T-helper 22 cell (primary cell): ENCODE measurements at regions not wholly inside any gene's neighbourhood (a gene's known extent, or its start where the extent isn't known, plus 50 kb on each side); places are given as distances from the start of the nearest gene placed in this dataset.
"Not testable (repeated sequence)": the region's sequence is repeated elsewhere in the genome, so short reads cannot be mapped to it uniquely, and the experiment has no call there.

Source experiments
- DNase-seq: peaks from one replicate; pipeline ENCODE4 v3.0.0-alpha.2; 2020; ENCODE audit warnings: low read depth

DNA sequence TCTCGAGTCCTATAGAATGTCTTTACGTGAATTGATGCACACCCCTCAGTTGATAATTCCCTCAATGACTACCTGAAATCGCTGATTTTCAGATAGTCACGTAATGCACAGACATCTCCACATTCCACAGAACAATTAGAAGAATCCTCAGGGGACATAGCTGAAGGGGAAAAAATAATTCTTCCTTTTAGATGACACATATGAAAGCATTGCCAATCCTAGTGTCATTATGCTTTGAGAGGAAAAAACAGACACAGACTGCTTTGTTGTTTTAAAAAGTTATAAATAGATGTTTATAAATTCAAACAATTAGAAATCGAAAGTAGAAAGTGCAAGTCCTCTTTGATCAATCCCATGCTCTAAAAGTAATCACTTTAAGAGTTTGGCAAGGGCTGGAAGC lies 100.6 kb upstream of the FN1 start:
- no peak for DNase-seq

DNA sequence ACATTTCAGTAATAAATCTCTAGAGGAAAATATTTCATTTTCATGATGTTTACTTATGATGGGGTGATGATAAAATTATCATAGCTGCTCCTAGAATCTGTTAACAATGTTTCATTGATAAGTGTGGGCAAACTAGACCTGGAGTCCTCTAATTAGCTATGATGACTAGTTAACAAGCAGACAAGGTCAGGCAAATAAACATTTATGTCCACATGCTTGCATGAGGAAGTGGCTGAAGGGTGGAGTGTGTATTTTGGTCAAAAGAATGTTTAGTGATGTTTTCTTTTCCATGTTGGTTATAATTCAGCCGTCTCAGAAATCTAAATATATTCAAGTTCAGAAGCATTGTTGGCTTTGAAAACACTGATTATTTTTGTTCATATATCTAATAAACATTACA lies 99.9 kb upstream of the FN1 start:
- DNase-seq: no peak

DNA sequence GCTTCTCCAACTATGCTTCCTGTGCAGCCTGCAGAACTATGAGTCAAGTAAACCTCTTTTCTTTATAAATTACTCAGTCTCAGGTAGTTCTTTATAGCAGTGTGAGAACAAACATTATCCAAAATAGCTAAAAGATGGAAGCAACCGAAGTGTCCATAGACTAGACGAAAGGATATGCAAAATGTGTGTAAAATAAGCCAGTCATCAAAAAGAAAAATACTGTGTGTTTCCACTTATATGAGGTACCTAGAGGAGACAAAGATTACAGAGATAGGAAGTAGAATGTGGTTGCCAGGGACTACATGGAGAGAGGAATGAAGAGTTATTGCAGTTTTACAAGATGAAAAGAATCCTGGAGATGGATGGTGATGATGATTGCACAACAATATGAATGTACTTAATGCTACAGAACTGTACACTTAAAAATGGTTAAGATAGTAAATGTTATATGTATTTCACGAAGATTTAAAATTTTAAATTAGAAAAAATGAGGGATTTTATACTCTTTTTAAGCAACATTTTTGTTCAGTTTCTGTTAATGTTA lies 99.3 kb upstream of the FN1 start:
- no peak for DNase-seq

DNA sequence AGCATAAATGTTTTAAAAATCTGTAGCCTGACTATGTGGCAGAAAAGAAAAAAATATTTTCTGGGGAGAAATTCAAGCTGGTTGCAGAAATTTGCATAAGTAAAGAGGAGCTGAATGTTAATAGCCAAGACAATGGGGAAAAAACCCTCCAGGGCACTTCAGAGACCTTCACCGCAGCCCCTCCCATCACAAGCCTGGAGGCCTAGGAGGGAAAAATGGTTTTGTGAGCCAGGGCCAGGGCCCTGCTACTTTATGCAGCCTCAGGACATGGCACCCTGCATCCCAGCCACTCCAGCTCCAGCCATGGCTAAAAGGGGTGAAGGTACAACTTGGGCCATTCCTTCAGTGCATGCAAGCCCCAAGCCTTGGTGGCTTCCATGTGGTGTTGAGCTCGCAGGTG lies 97.8 kb upstream of the FN1 start:
- not testable (repeated sequence) for DNase-seq

DNA sequence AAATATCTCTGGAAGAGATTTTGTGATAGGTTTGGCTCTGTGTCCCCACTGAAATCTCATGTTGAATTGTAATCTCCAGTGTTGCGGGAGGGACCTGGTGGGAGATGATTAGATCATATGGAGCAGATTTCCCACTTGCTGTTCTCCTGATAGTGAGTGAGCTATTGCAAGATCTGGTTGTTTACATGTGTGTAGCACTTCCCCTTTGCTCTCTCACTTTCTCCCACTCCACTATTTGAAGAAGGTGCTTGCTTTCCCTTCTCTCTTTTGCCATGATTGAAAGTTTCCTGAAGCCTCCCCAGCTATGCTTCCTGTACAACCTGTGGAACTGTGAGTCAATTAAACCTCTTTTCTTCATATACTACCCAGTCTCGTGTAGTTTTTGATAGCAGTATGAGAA lies 97.0 kb upstream of the FN1 start:
- no peak for DNase-seq

DNA sequence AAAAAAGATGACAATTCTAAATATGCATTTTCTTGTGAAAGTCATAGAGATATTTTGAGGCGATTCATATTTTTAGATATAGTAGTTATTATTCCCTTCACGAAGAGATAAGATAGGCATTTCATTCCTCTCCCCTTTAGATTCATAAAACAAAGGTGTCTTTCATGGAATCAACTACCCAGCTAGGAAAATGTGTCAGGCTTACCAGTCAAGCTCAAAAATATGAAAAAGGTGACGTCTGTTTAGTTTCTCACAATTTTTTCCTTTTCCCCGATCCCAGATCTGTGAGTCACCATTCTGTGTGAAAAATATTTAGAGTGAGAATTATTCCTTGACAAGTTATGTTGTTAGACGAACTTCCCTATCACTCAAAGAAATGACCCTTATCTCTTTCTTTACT lies 95.4 kb upstream of the FN1 start:
- no peak for DNase-seq

DNA sequence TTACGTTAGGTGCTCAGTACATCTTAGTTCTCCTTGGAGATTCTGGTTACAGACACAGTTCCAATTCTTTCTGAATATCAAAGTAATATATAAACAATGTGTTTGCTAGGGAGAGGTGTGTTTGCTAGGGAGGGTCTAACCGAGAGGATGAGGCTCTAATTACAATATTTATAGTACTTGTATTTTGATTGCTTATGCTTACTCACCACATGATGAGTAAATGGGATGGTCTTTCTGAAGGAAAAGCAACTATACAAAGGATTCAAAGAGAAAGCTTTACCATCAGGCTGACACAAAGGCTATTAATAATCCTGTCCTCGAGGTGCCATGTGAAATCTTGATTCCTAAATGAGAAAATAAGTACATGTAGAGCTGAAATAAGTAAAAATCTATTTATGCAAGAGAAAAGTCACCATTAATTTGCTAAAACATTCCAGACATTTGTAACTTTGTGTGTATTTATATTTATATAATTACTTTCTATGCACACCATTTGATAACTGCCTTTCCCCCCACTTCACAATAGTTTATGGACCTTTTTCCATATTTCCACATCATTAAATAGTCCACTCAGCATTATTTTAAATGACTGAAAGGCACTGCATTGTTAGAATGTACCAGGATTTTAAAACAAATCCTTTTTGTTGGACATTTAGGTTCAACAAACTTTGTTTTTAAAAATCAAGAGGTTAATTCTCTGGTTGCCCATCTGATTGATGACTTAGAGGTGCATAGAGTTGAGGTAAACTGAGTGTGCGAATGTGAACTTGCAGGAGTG lies 94.5 kb upstream of the FN1 start:
- no peak for DNase-seq

DNA sequence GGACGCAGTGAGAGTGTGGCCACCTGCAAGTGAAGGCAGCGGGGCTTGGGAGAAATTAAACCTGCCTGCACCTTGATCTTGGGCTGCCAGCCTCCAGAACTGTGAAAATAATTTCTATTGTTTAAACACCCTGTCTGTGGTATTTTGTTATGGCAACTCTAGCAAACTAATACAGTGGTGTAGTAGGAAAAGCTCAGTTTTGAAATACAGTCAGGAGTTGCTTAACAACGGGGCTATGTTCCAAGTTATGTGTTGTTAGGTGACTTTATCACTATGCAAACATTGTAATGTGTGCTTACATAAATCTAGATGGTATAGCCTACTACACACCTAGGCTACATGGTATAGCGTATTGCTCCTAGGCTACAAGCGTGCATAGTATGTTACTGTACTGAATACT lies 93.4 kb upstream of the FN1 start:
- no peak for DNase-seq

DNA sequence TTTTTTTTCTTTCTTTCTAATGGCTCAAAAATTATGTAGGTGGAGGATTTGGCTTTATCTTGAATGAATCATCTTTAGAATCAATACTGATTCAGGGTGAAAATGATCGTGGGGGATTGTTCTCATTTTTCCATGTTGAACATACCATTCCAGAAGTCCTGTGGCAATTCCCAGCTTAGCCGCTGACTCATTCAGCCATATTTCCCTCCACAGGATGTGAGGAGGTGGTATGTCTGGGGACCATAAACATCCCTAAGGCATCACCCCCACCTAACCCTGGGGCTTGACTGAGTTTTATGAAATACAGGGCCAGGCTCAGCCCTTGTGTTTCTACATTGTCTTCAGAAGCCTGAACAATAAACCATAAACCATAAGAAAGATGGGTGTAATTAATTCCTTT lies 92.7 kb upstream of the FN1 start:
- DNase-seq: no peak

DNA sequence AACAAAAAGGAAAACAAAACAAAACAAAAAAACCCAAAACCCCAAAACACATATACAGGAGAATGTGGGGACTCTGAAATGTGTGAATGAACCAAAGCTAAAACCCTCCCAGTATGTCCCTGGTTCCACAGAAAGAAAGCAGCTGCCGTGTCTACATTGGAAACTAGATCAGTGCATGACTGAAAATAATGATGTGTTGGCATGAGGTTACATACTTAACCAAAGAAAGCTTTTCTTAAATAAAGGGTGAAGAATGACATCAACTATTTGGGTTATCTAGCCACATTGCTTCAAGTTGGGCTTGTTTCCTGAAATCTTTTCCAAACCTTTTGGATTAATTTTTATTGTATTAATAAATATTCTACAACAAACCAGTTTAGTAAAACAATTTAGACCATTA lies 91.9 kb upstream of the FN1 start:
- DNase-seq: no peak

DNA sequence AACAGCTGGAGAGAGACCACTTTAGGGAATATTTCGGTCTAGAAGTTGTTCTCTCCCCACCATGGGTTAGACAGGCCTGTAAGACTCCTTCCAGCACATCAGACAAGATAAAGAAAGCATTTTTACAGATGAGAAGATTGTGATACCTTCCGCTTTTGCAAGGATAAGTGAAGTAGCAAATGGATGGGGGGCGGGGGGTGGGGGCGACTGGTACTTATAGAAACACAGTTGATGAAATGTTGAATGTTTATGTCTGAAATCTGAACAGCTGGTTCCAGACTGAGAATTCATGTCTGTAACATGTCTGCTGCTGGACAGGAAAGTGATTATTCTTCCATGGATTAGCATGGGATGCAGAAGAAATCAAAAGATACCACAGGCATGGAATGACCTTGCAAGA lies 90.5 kb upstream of the FN1 start:
- no peak for DNase-seq

DNA sequence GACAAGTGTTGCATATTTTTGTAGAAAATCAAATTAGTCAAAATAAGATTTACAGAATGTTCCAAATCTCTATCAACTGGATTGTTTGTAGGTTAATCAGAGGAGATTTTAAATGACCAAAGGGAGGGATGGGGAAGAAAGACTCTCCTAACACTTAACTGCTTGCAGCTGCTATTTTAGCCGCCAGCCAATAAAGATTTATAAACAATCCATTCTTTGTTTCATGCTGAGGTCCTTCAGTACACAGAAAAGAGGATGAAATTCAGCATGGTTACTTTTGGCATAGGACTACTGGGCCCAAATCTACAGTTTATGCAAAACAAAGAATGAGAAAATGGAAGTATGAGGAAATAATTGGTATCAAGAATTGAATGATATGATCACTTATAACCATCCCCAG lies 86.4 kb upstream of the FN1 start:
- DNase-seq: no peak

DNA sequence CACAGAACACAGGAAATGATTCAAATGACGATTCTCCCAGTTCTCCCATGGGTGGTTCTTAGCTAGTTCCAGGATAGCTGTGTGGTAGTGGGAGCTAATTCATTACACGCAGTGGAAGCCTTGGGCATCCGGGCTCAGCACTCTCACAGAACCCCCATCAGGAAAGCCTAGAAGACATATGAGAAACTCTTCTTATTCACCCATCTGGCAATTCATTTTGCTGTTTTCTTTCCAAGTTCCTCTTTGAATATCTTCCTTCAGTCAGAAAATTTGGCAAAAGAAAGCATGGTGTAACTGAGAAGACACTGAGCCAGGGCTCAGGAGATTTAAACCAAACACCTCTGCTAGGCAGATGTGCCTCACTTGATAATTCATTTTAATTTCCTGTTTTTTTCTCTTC lies 85.2 kb upstream of the FN1 start:
- DNase-seq: no peak

DNA sequence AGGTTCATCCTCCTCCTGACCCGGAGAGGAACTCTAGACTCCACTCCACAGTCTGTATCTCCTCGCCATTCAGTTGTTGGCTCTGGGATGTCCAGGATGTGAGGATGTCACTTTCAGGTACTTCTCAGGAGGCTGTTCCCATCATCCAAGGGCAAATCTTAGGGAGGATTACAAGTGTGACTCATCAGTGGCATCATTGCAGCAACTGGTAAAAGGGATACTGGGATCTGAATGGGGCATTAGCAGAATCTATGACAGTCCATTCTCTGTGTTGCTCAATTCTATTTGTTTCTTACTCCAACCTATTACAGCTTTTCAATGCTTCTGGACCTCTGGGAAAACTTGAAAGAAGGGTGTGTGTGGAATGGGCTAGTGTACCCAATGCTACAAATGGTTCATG lies 81.5 kb upstream of the FN1 start:
- DNase-seq: no peak

DNA sequence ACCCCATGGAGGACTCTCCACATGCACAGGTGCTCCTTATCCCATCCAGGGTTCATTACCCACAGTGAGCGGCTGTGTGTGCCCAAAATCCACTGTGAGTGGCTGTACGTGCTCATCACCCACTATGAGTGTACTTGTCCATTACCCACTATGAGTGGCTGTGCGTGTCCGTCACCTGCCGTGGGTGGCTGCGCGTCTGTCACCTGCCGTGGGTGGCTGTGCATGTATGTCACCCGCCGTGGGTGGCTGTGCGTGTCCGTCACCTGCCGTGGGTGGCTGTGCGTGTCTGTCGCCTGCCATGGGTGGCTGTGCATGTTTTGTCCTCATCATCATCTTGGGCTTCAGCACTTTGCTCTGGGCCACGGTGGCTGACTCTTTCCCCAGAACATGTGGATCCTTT lies 78.6 kb upstream of the FN1 start:
- DNase-seq: no peak

DNA sequence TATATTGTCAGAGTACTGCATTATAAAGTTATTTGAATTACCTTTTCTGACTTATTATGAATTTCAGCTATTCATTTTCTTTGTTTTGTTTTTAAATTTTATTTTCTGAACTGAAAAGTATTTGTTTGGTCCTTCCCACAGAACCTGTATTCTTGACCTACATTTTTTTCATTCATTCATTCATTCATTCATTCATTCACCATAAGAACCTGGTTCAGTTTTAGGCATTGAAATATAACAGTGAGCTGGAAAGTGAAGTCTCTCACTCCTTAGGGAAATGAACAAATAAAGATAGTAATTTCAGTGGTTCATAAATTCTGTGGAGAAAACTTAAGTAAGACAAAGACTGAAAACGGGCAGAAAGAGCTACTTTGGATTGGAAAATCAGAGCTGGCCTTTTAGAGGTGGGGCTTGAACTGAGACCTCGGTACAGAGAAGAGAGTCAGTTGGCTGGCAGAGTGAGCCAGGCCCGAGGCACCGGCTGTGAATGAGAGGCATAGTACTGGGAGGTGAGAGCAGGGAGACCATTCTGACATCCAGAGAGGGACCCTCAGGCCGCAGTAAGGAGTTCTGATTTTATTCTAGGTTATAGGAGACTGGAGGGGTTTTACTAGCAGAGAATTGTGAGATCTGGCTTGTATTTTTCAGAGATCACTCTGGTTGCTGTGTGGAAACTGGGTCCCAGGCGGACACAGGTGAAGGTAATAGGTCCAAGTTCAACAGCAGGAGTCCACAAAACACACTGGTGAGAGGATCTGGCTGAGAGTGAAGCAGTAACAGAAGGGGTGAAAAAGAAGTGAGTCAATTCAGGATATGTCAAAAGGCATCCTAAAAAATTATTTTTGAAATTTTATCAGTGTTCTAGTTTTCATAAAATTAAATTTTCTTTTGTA lies 75.8 kb upstream of the FN1 start:
- DNase-seq: no peak

DNA sequence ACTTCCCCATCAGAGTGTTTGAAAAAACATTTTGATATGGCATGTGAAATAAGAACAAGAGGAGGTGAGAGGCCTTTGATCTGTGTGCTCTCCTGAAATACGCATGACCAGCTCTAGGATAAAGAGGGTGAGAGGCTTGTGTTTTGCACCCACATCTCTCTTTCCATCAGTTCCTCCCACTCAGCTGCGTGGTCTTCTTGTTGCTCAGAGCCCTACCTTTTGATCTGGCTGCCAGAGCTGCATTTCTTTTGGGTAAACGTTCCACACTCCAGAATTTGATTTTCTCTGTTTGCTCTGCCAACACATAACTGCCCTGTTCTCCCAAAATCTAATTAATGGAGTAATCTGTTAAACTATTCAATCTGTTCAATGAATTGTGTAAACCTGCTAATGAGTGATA lies 72.0 kb upstream of the FN1 start:
- DNase-seq: no peak

DNA sequence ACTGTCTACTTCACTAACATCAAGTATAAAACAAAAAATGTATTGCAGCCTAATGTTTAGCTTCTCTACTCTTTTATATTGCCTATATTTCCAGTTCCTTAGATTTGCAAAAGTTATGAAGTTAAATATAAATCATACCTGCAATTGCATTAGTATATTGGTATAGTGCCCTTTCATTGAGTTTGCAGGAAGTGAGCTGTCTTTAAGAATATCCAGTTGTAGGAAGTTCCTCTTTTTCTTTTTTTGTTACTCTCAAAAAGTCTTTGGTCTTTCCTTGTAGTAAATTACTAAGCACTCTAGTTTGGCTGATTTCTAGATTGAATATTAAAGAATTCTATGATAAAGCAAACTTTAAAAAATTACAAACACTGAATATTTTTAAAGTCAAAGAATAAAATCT lies 71.3 kb upstream of the FN1 start:
- no peak for DNase-seq

DNA sequence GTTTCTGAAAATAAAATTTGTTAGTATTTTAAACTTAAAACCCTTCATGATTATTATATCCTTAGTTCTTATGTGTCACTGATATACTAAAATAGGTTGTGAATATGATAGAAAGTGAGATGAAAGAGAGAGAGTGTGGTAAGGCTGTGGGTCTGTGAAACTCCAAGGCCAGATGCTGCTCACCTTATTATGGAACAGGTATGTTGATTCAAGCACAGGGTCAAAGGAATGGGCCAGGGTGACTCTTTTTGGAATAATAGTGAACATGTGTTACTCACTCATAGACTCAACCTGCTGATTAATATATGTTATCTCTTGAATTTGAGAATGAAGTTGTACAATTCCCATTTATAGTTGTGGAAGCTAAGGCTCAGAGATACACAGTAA lies 70.7 kb upstream of the FN1 start:
- no peak for DNase-seq

DNA sequence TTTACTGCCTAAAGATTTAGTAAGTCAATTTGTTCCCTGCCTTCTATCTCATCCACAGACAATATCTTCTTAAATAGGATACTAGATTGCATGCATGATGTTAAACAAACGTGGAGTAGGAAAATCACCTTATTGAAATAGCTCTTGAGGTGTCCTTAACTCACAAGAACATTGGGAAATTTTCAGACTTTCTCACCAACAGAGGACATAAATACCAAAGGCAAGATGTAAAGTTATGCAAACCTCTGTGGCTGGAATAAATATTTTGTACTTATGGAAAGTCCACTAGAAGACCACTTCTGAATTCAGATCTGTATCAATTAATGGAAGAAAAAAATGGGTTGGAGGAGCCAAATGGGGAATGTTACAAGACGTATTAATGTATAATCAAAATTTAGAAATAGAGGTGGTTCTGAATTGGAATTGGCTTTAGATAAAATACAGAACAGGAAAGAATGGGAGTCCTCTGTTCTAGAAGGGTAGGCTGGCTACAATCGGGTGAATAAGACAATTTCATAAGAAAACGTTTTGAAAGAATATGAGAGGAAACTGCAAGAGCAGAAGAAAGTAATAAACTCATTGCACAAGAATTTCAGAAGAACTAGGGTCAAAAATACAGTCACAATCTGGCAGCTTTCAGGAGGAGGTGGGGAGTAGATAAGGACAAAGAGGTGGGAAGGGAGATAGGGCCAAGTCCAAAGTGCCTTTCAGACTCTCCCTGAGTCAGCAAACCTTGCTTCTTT lies 69.3 kb upstream of the FN1 start:
- DNase-seq: no peak

DNA sequence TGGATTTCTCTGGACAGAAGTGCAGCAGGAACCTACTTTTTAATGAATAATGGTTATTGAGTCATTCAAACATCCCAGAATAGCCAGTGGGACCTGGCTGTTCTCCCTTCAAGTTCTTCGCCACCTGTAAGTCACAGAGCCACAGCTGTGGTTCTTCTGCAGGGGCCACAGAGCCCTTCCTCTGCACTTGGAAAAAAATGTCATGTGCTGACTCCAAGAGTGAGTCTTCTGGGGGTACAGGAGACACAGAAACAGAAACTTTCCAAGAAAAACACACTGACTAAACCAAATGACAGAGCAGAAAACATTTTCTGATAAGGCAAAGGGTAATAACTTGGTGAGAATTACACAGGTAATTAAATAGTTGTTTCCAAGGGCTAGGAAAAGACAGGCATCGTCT lies 68.7 kb upstream of the FN1 start:
- no peak for DNase-seq

DNA sequence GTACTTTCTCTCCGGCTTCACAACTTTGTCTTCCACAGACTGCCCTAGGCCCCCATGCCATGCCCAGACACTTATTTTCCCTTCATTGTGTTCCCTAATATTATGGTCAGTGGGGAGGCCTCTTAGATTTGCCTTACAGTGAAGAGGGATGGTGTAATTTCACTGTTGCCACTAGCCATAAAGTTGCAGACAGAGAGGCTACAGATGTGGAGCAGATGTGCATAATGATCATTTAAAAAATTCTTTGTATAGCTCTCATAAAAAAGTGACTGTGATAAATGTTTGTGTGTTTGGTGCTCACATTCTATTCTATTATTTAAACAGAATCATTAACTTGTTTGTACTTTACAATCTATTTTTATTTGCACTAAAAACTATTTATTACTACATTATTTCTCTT lies 67.5 kb upstream of the FN1 start:
- DNase-seq: no peak

DNA sequence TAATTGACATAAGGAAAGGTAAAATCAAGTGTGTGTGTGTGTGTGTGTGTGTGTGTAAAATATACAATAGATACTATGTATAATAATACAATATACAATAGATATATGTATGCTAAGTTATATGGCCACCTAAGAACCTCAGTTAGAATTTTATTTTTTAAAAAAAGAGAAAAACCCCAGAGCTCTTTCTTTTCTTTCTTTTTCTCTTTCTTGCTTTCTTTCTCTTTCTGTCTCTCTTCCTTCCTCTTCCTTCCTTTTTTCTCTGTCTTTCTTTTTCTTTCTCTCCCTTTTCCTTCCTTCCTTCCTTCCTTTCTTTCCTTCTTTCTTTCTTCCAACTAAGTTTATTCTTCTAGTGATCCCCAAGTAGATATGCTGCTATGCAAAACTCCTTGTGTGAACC lies 64.6 kb upstream of the FN1 start:
- no peak for DNase-seq
